GM19328 (cell line): ENCODE measurements at regions not wholly inside any gene's neighbourhood (a gene's known extent, or its start where the extent isn't known, plus 50 kb on each side); places are given as distances from the start of the nearest gene placed in this dataset.
A peak's percentile ranks its signal among the peaks of the same experiment; 100 is the strongest.
"Not testable (repeated sequence)": the region's sequence is repeated elsewhere in the genome, so short reads cannot be mapped to it uniquely, and the experiment has no call there.

Experiments used
- ATAC-seq: cut with Tn5 transposase; IDR thresholded peaks from one replicate; pipeline ENCODE4 v1.9.1; 2021; ENCODE audit warnings: mild to moderate bottlenecking, moderate library complexity; ENCODE audit not compliant: unreplicated experiment

DNA sequence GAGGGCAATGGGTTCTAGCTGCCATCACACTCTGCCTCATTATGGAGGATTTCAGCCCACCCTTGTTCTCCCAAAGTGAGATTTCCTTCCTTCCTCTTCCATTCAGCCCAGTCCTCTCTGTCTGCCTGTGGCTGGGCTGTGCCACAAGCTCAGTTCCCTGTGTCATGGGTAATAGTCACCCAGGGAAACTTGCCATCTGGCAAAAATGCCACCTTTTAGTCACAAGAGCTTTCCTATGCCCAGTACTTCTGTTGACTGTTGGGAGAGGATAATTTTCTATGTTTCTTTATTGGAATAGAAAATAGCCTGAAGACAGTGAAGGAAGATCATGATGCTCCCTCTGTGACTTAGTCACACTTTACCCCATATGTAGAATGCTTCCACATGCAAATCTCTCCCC, 71.4 kb downstream of the TLR4 start:
- ATAC-seq: no peak

DNA sequence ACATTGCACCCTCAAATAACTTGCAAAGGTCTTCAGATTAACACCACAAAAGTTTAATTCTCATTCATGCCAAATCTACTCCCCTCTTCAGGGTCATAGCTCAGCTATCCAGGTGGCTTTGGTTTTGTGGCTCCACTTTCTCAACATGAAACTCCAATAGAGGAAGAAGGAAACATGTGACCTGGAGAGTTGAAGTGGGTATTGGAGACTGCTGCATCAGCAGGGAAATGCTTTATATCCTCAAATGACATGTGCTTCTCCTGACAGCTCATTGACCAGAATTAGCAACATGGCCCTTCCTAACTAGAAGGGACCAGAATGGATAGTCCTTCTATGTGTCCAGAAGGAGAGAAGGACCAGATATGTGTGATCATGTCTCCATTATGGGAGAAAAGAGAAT, 73.6 kb downstream of the TLR4 start:
- no peak for ATAC-seq

DNA sequence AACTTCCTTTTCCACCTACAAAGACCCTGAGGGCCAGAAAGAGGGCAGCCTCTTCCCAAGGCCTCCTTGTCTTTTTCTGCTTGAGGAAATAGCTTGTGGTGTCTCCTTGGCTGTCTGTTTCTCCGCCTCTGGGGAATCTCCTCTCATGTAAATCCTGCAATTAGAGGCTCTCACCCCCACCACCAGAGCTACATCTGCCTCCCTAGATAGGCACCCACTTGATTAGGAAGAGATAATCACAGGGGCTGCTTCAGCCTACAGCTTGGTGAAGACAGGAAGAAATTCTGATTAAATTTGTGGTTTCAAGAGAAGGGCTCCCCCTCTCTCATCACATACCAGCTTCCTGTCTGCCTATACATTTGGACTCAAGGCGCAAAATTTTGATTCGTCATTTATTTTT, 75.6 kb downstream of the TLR4 start:
- ATAC-seq: no peak

- peak; percentile 72 for ATAC-seq
These were observed 79.0 kb downstream of the TLR4 start for GRCh38 chr9:117782931-117783788.

GRCh38 chr9:117783828-117784227, 79.6 kb downstream of the TLR4 start:
- peak; percentile 70 for ATAC-seq

DNA sequence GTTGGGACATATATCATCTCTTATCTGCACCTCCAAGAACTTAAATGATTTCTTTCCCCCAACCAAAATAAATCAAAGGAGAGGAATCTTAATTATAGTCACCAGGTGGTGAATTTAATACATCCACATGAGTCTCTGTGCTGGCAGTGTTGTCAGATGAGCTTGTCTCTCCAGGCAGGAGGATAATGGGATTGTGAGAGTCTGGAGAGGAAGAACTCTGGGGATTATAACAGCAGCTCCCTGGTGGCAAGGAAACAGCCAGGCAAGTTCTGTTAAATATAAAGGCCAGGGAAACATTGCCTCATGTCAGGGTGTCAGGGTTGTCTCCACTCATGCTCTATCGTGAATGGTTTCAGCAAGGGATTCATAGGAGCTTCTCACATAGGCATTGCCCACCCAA, 80.8 kb downstream of the TLR4 start:
- ATAC-seq: no peak

- no peak for ATAC-seq
These were observed 83.5 kb downstream of the TLR4 start for GRCh38 chr9:117787746-117788145.

GRCh38 chr9:117795271-117795670, 91.1 kb downstream of the TLR4 start:
- no peak for ATAC-seq

GRCh38 chr9:117796681-117797080, 92.5 kb downstream of the TLR4 start:
- ATAC-seq: no peak

DNA sequence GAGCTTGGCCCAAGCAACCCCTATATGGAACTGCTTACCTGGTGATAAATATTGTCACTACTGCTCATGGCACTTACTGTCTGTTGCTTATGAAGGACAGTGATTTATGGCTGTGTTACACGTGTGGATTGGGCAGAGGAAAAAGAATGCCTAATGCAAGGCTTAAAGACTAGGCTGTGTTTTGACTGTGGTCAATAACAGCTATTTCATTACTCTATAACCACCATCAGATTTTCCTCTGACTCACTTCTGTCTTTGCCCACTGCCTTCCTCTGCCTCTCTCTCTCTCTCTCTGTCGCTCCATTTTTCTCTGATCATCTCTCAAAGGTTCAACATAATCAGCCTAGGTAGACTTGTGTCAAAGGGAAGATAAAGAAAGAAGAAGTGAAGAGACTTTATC, 96.2 kb downstream of the TLR4 start:
- no peak for ATAC-seq

GRCh38 chr9:117809751-117810150, 105.5 kb downstream of the TLR4 start:
- ATAC-seq: no peak

GRCh38 chr9:117815315-117815714, 111.1 kb downstream of the TLR4 start:
- ATAC-seq: no peak

- ATAC-seq: no peak
These were observed 111.7 kb downstream of the TLR4 start for GRCh38 chr9:117815948-117816347.

DNA sequence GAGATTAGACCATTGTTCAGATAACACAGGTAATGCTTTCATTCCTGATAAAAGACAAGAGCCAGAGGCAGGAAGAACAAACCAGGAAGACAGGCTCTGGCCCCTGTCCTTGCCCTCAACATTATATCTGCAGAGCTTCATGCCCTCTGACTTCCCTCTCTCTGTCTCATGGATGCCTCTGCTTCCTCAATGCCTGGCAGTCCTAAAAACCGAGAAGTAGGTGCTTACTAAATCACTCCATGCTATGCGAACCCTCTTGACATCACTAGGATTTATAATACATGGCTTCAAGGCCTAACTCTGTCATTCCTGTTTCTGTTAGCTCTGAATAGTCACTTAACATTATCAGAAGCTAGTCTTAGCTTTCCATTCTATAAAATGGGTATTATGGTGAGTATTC, 117.8 kb downstream of the TLR4 start:
- ATAC-seq: no peak

- ATAC-seq: no peak
These were observed 119.4 kb downstream of the TLR4 start for GRCh38 chr9:117823576-117823975.

DNA sequence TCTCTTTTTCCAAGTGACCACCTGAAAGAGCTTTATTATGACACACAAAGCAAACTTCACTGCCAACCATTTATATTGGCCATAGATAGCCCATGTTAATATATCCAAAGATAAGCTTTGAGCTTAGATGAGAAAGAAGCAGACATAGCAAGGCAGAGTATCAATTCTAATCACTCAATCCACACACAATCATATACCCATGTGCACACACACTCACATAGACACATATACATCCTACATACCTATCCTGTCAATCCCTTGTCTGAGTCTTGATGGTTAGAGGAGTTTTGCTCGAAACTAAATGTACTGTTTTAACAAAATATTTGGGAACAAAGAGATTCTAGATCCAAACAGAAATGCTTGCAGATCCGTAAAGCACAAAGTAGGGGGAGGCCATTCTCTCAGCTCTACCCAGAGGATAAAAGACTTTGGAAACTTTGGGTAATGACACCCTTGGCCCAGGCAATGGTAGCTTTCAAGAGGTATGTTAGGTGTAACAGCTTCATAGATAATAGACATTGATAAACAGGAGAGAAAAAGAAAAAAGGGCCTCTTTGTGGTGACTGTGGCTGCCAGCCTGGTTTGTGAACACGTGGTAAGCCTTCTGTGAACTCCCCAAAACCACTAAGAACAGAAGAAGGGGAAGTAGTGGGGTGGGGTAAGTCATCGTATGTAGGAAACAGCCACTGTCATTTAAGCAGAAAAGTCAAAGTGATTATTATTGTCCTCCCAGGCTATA, 121.6 kb downstream of the TLR4 start:
- ATAC-seq: peak; percentile 99

DNA sequence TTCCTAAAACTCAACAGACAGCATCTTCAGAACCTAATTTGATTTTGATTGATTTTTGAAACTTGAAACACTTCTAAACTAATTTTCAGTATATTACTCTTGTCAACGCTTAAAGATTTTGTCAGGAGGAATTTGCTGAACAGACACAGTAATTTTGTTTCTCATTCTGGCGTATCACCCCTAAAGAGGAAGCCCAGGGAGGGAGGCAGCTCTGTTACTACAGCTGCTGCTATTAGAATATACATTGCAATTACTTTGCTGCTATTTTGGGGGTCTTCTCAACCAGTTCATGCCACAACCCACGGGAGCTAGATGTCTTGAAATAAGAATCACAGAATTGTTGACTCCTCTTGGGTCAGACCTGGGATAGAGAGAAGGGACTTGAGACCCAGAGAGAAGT, 122.6 kb downstream of the TLR4 start:
- no peak for ATAC-seq

DNA sequence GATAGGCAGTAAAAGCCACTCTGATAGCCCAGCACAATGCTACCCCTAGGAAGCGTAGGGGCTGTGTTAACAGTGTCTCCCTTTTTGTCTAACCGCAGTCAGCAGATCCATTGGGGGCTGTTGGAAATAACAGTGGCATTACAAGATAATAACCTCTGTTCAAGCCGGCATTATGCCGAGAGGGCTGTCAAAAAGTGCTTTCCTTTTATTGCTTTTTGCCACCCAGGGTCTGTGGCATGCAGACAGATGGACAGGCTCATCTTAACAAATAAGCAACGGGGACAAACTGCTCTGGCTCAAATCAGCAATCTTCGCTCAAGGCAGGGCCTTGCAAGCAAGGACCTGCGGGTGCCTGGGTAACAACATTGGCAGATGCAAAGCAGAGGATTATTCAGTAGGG, 123.3 kb downstream of the TLR4 start:
- no peak for ATAC-seq

DNA sequence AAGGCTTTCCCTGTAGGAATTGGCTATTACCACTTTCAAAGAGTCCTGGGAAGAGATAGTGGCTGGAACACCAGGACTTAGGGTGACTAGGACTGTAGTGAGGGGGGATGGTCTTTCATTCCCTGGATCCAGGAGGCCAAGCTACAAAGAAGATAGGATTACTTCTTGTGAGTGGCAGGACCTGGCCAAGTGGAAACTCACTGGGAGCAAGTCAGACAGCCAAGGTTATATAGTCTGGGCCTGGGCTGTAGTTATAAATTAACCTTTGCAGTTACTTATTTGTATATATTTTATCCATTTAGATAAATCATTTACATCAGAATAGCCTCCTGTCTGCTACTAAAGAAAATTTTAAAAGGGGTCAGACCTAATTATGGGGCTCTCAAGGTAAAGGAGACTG, 124.3 kb downstream of the TLR4 start:
- no peak for ATAC-seq

DNA sequence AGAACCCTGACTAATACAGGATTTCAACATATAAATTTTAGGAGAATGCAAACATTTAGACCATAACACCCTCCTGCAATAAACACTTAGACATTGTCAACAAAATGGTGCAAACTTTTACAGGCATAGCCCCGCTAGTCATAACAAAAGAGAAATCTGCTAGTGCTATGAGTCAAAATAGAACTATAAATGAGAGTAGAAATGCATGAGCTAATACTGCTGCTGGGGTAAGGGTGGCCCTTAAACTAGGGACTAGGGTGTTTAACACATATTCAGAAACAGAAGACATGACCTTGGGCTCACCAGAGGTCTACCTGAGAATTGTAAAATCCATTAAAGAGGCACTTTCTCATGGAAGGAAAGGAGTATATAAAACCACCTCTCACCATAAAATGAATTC, 131.6 kb downstream of the TLR4 start:
- ATAC-seq: peak; percentile 70

DNA sequence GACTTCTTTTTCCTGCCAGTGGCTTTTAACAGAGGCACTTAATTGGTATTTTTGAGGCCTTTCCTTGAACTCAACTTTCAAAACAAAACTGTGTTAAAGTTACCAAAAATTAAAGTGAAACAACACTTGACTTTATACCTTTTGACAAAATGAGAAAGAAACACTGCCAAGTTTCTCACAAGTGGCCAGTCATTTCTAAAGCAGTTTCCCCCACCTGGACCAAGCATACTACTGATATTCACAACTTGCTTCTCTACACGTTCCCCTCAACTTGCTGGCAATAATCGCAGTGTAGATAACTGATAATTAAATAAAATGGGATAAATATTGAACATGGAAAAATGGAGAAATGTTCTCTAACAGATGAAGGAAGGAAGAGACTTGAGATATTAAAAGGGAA, 135.7 kb downstream of the TLR4 start:
- ATAC-seq: no peak

DNA sequence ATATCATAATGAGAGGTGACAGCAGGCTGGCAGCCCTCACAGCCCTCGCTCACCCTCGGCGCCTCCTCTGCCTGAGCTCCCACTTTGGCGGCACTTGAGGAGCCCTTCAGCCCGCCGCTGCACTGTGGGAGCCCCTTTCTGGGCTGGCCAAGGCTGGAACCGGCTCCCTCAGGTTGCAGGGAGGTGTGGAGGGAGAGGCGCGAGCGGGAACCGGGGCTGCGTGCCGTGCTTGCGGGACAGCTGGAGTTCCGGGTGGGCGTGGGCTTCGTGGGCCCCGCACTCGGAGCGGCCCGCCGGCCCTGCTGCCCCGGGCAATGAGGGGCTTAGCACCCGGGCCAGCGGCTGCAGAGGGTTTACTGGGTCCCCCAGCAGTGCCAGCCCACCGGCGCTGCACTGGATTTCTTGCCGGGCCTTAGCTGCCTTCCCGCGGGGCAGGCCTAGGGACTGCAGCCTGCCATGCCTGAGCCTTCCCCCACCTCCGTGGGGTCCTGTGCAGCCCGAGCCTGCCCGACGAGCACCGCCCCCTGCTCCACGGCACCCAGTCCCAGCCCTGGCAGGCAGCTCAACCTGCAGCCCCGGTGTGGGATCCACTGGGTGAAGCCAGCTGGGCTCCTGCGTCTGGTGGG, 147.7 kb downstream of the TLR4 start:
- not testable (repeated sequence) for ATAC-seq
